HEK293 (cell line): ENCODE measurements at regions not wholly inside any gene's neighbourhood (a gene's known extent, or its start where the extent isn't known, plus 50 kb on each side); places are given as distances from the start of the nearest gene placed in this dataset.
A peak's percentile ranks its signal among the peaks of the same experiment; 100 is the strongest.

ENCODE experiments used
- CTCF ChIA-PET: fragments of 350-600 bp; formaldehyde crosslinking; extraction: SDS; loops from one replicate; lab custom pipeline; 2021; ENCODE audit warnings: antibody characterized with exemption; lab: Yijun Ruan, JAX
- POLR2A ChIA-PET: fragments of 300-600 bp; formaldehyde crosslinking; extraction: SDS; loops from one replicate; lab custom pipeline; 2020; ENCODE audit warnings: antibody characterized with exemption, inconsistent platforms; lab: Yijun Ruan, JAX
- H3K27ac ChIP-seq: fragments of 200-500 bp; sonication (Bioruptor generic); 2 replicates; pipeline ENCODE4 v1.5.1; 2014; ENCODE audit warnings: low read depth, low read length, control low read depth, inconsistent platforms; ENCODE audit errors: extremely low read depth
- H3K36me3 ChIP-seq, 2 experiments: fragments of 200-500 bp in 1 of 2; sonication (Bioruptor generic) in 1 of 2; 1 replicate in 1 of 2; 2 replicates in 1 of 2; pipeline ENCODE4 v1.5.1; 2014 to 2017; ENCODE audit warnings: inconsistent platforms in 2 of 2, low read length in 2 of 2; ENCODE audit not compliant: control insufficient read depth in 2 of 2, insufficient read depth in 1 of 2
- H3K4me1 ChIP-seq: fragments of 200-500 bp; sonication (Bioruptor generic); 2 replicates; pipeline ENCODE4 v1.5.1; 2014; ENCODE audit warnings: mild to moderate bottlenecking, low read length, inconsistent platforms; ENCODE audit not compliant: control insufficient read depth, insufficient read depth
- H3K4me3 ChIP-seq: 2 replicates; pipeline ENCODE4 v1.5.1; 2011; ENCODE audit warnings: low read depth, mild to moderate bottlenecking, control low read depth, low read length, moderate library complexity
- H3K9me3 ChIP-seq: fragments of 200-500 bp; sonication (Bioruptor generic); 2 replicates; pipeline ENCODE4 v1.5.1; 2014; ENCODE audit warnings: low read depth, low read length, inconsistent platforms; ENCODE audit not compliant: control insufficient read depth, insufficient read depth
- FEZF1 ChIP-seq: fragments of 450-650 bp; formaldehyde crosslinking; IDR thresholded peaks from 2 replicates; pipeline ENCODE4 v1.5.1; 2016; ENCODE audit warnings: missing biosample characterization, missing genetic modification characterization
- HOXD13 ChIP-seq: sonication (generic); formaldehyde crosslinking; IDR thresholded peaks from 2 replicates; pipeline ENCODE4 v1.8.0; 2022; ENCODE audit warnings: missing genetic modification reagents, borderline replicate concordance
- KLF7 ChIP-seq: fragments of 450-650 bp; formaldehyde crosslinking; IDR thresholded peaks from 2 replicates; pipeline ENCODE4 v1.5.1; 2016; ENCODE audit warnings: missing biosample characterization, missing genetic modification characterization, borderline replicate concordance
- MYNN ChIP-seq: fragments of 450-650 bp; formaldehyde crosslinking; IDR thresholded peaks from 2 replicates; pipeline ENCODE4 v1.5.1; 2016; ENCODE audit warnings: missing biosample characterization, missing genetic modification characterization, borderline replicate concordance
- SP2 ChIP-seq: fragments of 450-650 bp; formaldehyde crosslinking; IDR thresholded peaks from 2 replicates; pipeline ENCODE4 v1.5.1; 2016; ENCODE audit warnings: missing biosample characterization, missing genetic modification characterization
- ZFP3 ChIP-seq: fragments of 450-650 bp; formaldehyde crosslinking; IDR thresholded peaks from 2 replicates; pipeline ENCODE4 v1.5.1; 2016; ENCODE audit warnings: low read depth, missing biosample characterization, missing genetic modification characterization
- ZNF10 ChIP-seq: fragments of 450-650 bp; formaldehyde crosslinking; IDR thresholded peaks from 2 replicates; pipeline ENCODE4 v1.5.1; 2017; ENCODE audit warnings: missing biosample characterization, missing genetic modification characterization
- ZNF184 ChIP-seq: fragments of 450-650 bp; IDR thresholded peaks from 2 replicates; pipeline ENCODE4 v1.5.1; 2018; ENCODE audit warnings: missing biosample characterization, mild to moderate bottlenecking, missing genetic modification characterization
- ZNF202 ChIP-seq: fragments of 450-650 bp; formaldehyde crosslinking; IDR thresholded peaks from 2 replicates; pipeline ENCODE4 v1.5.1; 2016; ENCODE audit warnings: missing biosample characterization, missing genetic modification characterization, borderline replicate concordance
- ZNF211 ChIP-seq: fragments of 450-650 bp; formaldehyde crosslinking; IDR thresholded peaks from 2 replicates; pipeline ENCODE4 v1.5.1; 2016; ENCODE audit warnings: low read depth, missing biosample characterization, missing genetic modification characterization
- ZNF302 ChIP-seq: fragments of 450-650 bp; formaldehyde crosslinking; IDR thresholded peaks from 2 replicates; pipeline ENCODE4 v1.5.1; 2016; ENCODE audit warnings: missing biosample characterization, missing genetic modification characterization, low read depth
- ZNF335 ChIP-seq: fragments of 450-650 bp; formaldehyde crosslinking; conservative IDR thresholded peaks from 2 replicates; pipeline ENCODE4 v1.5.1; 2016; ENCODE audit warnings: missing biosample characterization, missing genetic modification characterization
- ZNF366 ChIP-seq: fragments of 450-650 bp; formaldehyde crosslinking; conservative IDR thresholded peaks from 2 replicates; pipeline ENCODE4 v1.5.1; 2016; ENCODE audit warnings: missing biosample characterization, missing genetic modification characterization
- ZNF37A ChIP-seq: fragments of 450-650 bp; IDR thresholded peaks from 2 replicates; pipeline ENCODE4 v1.5.1; 2018; ENCODE audit warnings: missing biosample characterization, missing genetic modification characterization
- ZNF416 ChIP-seq: fragments of 450-650 bp; formaldehyde crosslinking; IDR thresholded peaks from 2 replicates; pipeline ENCODE4 v1.5.1; 2016; ENCODE audit warnings: missing biosample characterization, missing genetic modification characterization
- ZNF426 ChIP-seq: fragments of 450-650 bp; formaldehyde crosslinking; IDR thresholded peaks from 2 replicates; pipeline ENCODE4 v1.5.1; 2017; ENCODE audit warnings: missing biosample characterization, missing genetic modification characterization, mild to moderate bottlenecking, inconsistent platforms, moderate library complexity
- ZNF473 ChIP-seq: fragments of 450-650 bp; formaldehyde crosslinking; IDR thresholded peaks from 2 replicates; pipeline ENCODE4 v1.5.1; 2017; ENCODE audit warnings: missing biosample characterization, missing genetic modification characterization
- ZNF560 ChIP-seq: fragments of 450-650 bp; formaldehyde crosslinking; IDR thresholded peaks from 2 replicates; pipeline ENCODE4 v1.5.1; 2017; ENCODE audit warnings: missing biosample characterization, missing genetic modification characterization, borderline replicate concordance
- ZNF639 ChIP-seq: fragments of 450-650 bp; formaldehyde crosslinking; IDR thresholded peaks from 2 replicates; pipeline ENCODE4 v1.5.1; 2016; ENCODE audit warnings: missing biosample characterization, missing genetic modification characterization
- ZNF768 ChIP-seq: fragments of 450-650 bp; formaldehyde crosslinking; IDR thresholded peaks from 2 replicates; pipeline ENCODE4 v1.5.1; 2018; ENCODE audit warnings: missing biosample characterization, mild to moderate bottlenecking, missing genetic modification characterization
- TF ChIP-seq, protein P1 (sequence below): fragments of 450-650 bp; formaldehyde crosslinking; IDR thresholded peaks from 2 replicates; pipeline ENCODE4 v1.5.1; 2017; ENCODE audit warnings: missing biosample characterization, mild to moderate bottlenecking, missing genetic modification characterization, moderate library complexity
- TF ChIP-seq, protein P2 (sequence below): fragments of 450-650 bp; formaldehyde crosslinking; IDR thresholded peaks from 2 replicates; pipeline ENCODE4 v1.5.1; 2017; ENCODE audit warnings: missing biosample characterization, missing genetic modification characterization
- TF ChIP-seq, protein P3 (sequence below): fragments of 450-650 bp; formaldehyde crosslinking; IDR thresholded peaks from 2 replicates; pipeline ENCODE4 v1.5.1; 2016; ENCODE audit warnings: missing biosample characterization, missing genetic modification characterization
- TF ChIP-seq, protein P4 (sequence below): fragments of 450-650 bp; formaldehyde crosslinking; IDR thresholded peaks from 2 replicates; pipeline ENCODE4 v1.5.1; 2016; ENCODE audit warnings: missing biosample characterization, missing genetic modification characterization, borderline replicate concordance

DNA sequence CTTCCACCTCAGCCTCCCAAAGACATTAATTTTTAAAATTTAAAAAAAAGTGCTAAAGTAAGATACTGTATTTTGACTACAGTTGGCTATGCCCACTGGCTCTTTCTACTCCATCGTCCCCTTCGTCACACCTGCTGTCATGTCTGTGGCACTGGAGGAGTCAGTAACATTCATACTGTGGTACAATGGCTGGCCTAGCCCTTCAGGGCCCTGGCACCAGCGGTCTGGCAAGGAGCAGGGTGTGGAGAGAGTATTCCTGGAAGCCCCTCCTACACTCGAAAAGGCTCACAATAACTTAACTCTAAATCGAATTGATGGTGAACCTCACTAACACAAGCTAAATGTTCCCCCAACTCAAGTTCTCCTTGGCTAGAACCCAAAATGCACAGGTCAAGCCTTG lies 89.7 kb upstream of the RASGRF1 start:
- ChIA-PET CTCF (interaction anchor here (1.6 to 13.6 kb wide), 4 partner anchors 28 to 272 kb away, joined by 4 to 455 read pairs (median 51); no protein-coding TSS in a partner anchor), POLR2A (no interaction called here)
- Histone ChIP-seq H3K27ac (no peak overlapping the region), H3K9me3 (no peaks in the 10 kb centered on the region), H3K4me3 (no peak overlapping the region), H3K4me1 (peaks cover 6% of the 10 kb centered on the region), H3K36me3 (no peaks in the 10 kb centered on the region)
- TF ChIP-seq MYNN (tag by site-specific recombination) (no peak), ZNF366 (tag by site-specific recombination) (no peak)
- TF ChIP-seq, protein P1, sequence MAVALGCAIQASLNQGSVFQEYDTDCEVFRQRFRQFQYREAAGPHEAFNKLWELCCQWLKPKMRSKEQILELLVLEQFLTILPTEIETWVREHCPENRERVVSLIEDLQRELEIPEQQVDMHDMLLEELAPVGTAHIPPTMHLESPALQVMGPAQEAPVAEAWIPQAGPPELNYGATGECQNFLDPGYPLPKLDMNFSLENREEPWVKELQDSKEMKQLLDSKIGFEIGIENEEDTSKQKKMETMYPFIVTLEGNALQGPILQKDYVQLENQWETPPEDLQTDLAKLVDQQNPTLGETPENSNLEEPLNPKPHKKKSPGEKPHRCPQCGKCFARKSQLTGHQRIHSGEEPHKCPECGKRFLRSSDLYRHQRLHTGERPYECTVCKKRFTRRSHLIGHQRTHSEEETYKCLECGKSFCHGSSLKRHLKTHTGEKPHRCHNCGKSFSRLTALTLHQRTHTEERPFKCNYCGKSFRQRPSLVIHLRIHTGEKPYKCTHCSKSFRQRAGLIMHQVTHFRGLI (tag by site-specific recombination): no peak

GRCh38 chr15:79179597-79179996 lies 89.0 kb upstream of the RASGRF1 start:
- Histone ChIP-seq H3K4me3 (no peak overlapping the region), H3K4me1 (peaks cover 6% of the 10 kb centered on the region), H3K27ac (peak overlapping the region; percentile 50), H3K9me3 (no peaks in the 10 kb centered on the region), H3K36me3 (no peaks in the 10 kb centered on the region)
- TF ChIP-seq ZNF768 (tag by site-specific recombination): no peak
- no peak for TF ChIP-seq ZNF335 (tag by site-specific recombination)
- TF ChIP-seq ZFP3: no peak
- no peak for TF ChIP-seq ZNF184
- TF ChIP-seq ZNF10 (tag by site-specific recombination): no peak
- TF ChIP-seq, protein P2, sequence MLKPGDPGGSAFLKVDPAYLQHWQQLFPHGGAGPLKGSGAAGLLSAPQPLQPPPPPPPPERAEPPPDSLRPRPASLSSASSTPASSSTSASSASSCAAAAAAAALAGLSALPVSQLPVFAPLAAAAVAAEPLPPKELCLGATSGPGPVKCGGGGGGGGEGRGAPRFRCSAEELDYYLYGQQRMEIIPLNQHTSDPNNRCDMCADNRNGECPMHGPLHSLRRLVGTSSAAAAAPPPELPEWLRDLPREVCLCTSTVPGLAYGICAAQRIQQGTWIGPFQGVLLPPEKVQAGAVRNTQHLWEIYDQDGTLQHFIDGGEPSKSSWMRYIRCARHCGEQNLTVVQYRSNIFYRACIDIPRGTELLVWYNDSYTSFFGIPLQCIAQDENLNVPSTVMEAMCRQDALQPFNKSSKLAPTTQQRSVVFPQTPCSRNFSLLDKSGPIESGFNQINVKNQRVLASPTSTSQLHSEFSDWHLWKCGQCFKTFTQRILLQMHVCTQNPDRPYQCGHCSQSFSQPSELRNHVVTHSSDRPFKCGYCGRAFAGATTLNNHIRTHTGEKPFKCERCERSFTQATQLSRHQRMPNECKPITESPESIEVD (tag by site-specific recombination): no peak
- TF ChIP-seq ZNF639 (tag by site-specific recombination): no peak
- TF ChIP-seq ZNF37A (tag by site-specific recombination): no peak
- no peak for TF ChIP-seq ZNF211
- no peak for TF ChIP-seq ZNF560 (tag by site-specific recombination)
- TF ChIP-seq, protein P3, sequence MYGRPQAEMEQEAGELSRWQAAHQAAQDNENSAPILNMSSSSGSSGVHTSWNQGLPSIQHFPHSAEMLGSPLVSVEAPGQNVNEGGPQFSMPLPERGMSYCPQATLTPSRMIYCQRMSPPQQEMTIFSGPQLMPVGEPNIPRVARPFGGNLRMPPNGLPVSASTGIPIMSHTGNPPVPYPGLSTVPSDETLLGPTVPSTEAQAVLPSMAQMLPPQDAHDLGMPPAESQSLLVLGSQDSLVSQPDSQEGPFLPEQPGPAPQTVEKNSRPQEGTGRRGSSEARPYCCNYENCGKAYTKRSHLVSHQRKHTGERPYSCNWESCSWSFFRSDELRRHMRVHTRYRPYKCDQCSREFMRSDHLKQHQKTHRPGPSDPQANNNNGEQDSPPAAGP (tag by site-specific recombination): no peak
- ChIA-PET POLR2A (interaction anchor here (1.4 kb wide), 1 partner anchor 9 kb away, joined by 5 read pairs; no protein-coding TSS in a partner anchor), CTCF (interaction anchor here (1.6 to 13.6 kb wide), 3 partner anchors 91 to 272 kb away, joined by 4 to 455 read pairs (median 97); no protein-coding TSS in a partner anchor)

GRCh38 chr15:79179108-79179561 lies 88.6 kb upstream of the RASGRF1 start:
- ChIA-PET CTCF (interaction anchor here (0.6 to 13.6 kb wide), 4 partner anchors 152 to 540 kb away, joined by 3 to 455 read pairs (median 50); no protein-coding TSS in a partner anchor), POLR2A (interaction anchor here (1.4 kb wide), 1 partner anchor 8 kb away, joined by 5 read pairs; no protein-coding TSS in a partner anchor)
- peak overlapping the region; percentile 50 for H3K27ac ChIP-seq
- no peaks in the 10 kb centered on the region for H3K9me3 ChIP-seq
- peaks cover 6% of the 10 kb centered on the region for H3K4me1 ChIP-seq
- H3K4me3 ChIP-seq: no peak overlapping the region
- H3K36me3 ChIP-seq: no peaks in the 10 kb centered on the region
- TF ChIP-seq ZNF426 (tag by site-specific recombination): no peak
- no peak for TF ChIP-seq ZNF202 (tag by site-specific recombination)
- no peak for TF ChIP-seq ZNF302 (tag by site-specific recombination)
- peak; percentile 96 for TF ChIP-seq HOXD13 (CRISPR knock-in tag)
- TF ChIP-seq SP2 (tag by site-specific recombination): no peak
- TF ChIP-seq, protein P4, sequence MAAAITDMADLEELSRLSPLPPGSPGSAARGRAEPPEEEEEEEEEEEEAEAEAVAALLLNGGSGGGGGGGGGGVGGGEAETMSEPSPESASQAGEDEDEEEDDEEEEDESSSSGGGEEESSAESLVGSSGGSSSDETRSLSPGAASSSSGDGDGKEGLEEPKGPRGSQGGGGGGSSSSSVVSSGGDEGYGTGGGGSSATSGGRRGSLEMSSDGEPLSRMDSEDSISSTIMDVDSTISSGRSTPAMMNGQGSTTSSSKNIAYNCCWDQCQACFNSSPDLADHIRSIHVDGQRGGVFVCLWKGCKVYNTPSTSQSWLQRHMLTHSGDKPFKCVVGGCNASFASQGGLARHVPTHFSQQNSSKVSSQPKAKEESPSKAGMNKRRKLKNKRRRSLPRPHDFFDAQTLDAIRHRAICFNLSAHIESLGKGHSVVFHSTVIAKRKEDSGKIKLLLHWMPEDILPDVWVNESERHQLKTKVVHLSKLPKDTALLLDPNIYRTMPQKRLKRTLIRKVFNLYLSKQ: no peak
- no peak for TF ChIP-seq KLF7
- no peak for TF ChIP-seq FEZF1 (tag by site-specific recombination)
- TF ChIP-seq ZNF416 (tag by site-specific recombination): no peak
- TF ChIP-seq ZNF473 (tag by site-specific recombination): no peak
- TF ChIP-seq, protein P3 (tag by site-specific recombination): peak; percentile 83
